B cell (primary cell): ENCODE measurements at regions not wholly inside any gene's neighbourhood (a gene's known extent, or its start where the extent isn't known, plus 50 kb on each side); places are given as distances from the start of the nearest gene placed in this dataset.

Experiments used
- ATAC-seq: fragments of 200-7000 bp; cut with Tn5 transposase; one replicate; pipeline ENCODE4 v1.10.0; 2021; ENCODE audit warnings: low read depth, mild to moderate bottlenecking, moderate number of reproducible peaks, moderate library complexity
- CTCF ChIA-PET: fragments of 350-600 bp; sonication (Branson Sonifier 250); formaldehyde crosslinking; loops from one replicate; lab custom pipeline; 2021; ENCODE audit warnings: antibody characterized with exemption, inconsistent platforms; lab: Charles Lee
- POLR2A ChIA-PET: fragments of 350-600 bp; sonication (Branson Sonifier 250); formaldehyde crosslinking; loops from one replicate; lab custom pipeline; 2021; ENCODE audit warnings: antibody characterized with exemption; lab: Charles Lee
- DNase-seq: peaks from one replicate; pipeline ENCODE4 v3.0.0; 2013
- H2AFZ ChIP-seq: 2 replicates; pipeline ENCODE4 v1.6.1; 2012; ENCODE audit warnings: mild to moderate bottlenecking, low read depth, low read length; ENCODE audit not compliant: insufficient read depth, poor library complexity, severe bottlenecking
- H3K27ac ChIP-seq, 2 donors: 1 replicate in 1 of 2; 2 replicates in 1 of 2; pipeline ENCODE4 v1.5.1; 2012 to 2013; ENCODE audit warnings: low read length in 2 of 2, mild to moderate bottlenecking in 2 of 2, moderate library complexity in 1 of 2
- H3K27me3 ChIP-seq, 4 experiments: fragments of 200-600 bp in 1 of 4; sonication (generic) in 1 of 4; replicated peaks in 1 of 4; 1 replicate in 2 of 4; 2 replicates in 2 of 4; pipeline versions ENCODE4 v1.6.1 to v1.7.0; 2013 to 2016; ENCODE audit warnings: low read length in 3 of 4, mild to moderate bottlenecking in 2 of 4, mixed read lengths in 1 of 4, moderate library complexity in 1 of 4; ENCODE audit not compliant: insufficient read depth in 4 of 4, control insufficient read depth in 3 of 4; ENCODE audit errors: control extremely low read depth in 1 of 4
- H3K36me3 ChIP-seq, 2 experiments: replicated peaks in 1 of 2; 1 replicate in 1 of 2; 2 replicates in 1 of 2; pipeline versions ENCODE4 v1.6.1 to v1.7.1; 2013; ENCODE audit warnings: low read length in 1 of 2; ENCODE audit not compliant: insufficient read depth in 2 of 2, control insufficient read depth in 1 of 2; ENCODE audit errors: control extremely low read depth in 1 of 2, extremely low read depth in 1 of 2
- H3K4me1 ChIP-seq, 2 donors: fragments of 200-600 bp in 1 of 2; sonication (generic) in 1 of 2; 1 replicate in 1 of 2; 2 replicates in 1 of 2; pipeline versions ENCODE4 v1.5.1 to v1.6.1; 2013 to 2017; ENCODE audit warnings: low read length in 2 of 2; ENCODE audit not compliant: control insufficient read depth in 2 of 2, insufficient read depth in 2 of 2
- H3K4me2 ChIP-seq: replicated peaks from 2 replicates; pipeline ENCODE3; 2012; ENCODE audit warnings: mild to moderate bottlenecking, low read depth, low read length; ENCODE audit not compliant: poor library complexity, severe bottlenecking
- H3K4me3 ChIP-seq, 5 experiments: fragments of 200-600 bp in 1 of 5; sonication (generic) in 1 of 5; 1 replicate in 3 of 5; 2 replicates in 2 of 5; pipeline versions ENCODE4 v1.5.1 to v1.7.0; 2011 to 2016; ENCODE audit warnings: low read length in 4 of 5, mild to moderate bottlenecking in 4 of 5, low read depth in 2 of 5, control low read depth in 1 of 5, moderate library complexity in 1 of 5; ENCODE audit not compliant: insufficient read depth in 1 of 5; ENCODE audit errors: control extremely low read depth in 1 of 5, extremely low read depth in 1 of 5
- H3K79me2 ChIP-seq: fragments of 200-600 bp; sonication (generic); one replicate; pipeline ENCODE4 v1.6.0; 2016; ENCODE audit warnings: low read length; ENCODE audit not compliant: control insufficient read depth, insufficient read depth
- H3K9ac ChIP-seq: fragments of 200-600 bp; sonication (generic); 2 replicates; pipeline ENCODE4 v1.6.1; 2017; ENCODE audit warnings: mild to moderate bottlenecking, low read length, moderate library complexity
- H3K9me3 ChIP-seq, 3 donors: one replicate each; pipeline versions ENCODE4 v1.6.1 to v1.7.1; 2013; ENCODE audit warnings: low read length in 2 of 3; ENCODE audit not compliant: control insufficient read depth in 2 of 3, insufficient read depth in 1 of 3; ENCODE audit errors: control extremely low read depth in 1 of 3
- H4K20me1 ChIP-seq: 2 replicates; pipeline ENCODE4 v1.6.0; 2012; ENCODE audit warnings: mild to moderate bottlenecking, low read length; ENCODE audit not compliant: insufficient read depth, control insufficient read depth, poor library complexity, severe bottlenecking
- H3K27ac Mint-ChIP-seq: one replicate; pipeline ENCODE4 v1.8.0; 2021; ENCODE audit warnings: mixed read lengths
- H3K27me3 Mint-ChIP-seq: one replicate; pipeline ENCODE4 v1.8.0; 2021; ENCODE audit warnings: mixed read lengths
- H3K4me1 Mint-ChIP-seq: one replicate; pipeline ENCODE4 v1.8.0; 2021; ENCODE audit warnings: mixed read lengths
- H3K4me3 Mint-ChIP-seq: one replicate; pipeline ENCODE4 v1.8.0; 2021; ENCODE audit warnings: mixed read lengths
- H3K9me3 Mint-ChIP-seq: one replicate; pipeline ENCODE4 v1.8.0; 2022; ENCODE audit warnings: mixed read lengths; ENCODE audit not compliant: insufficient read depth
- EZH2 ChIP-seq: IDR thresholded peaks from 2 replicates; pipeline ENCODE4 v1.6.1; 2012; ENCODE audit warnings: borderline replicate concordance, low read depth, mild to moderate bottlenecking, moderate library complexity, low read length; ENCODE audit not compliant: insufficient read depth, poor library complexity, severe bottlenecking
- WGBS: methylation state at CpG from one replicate; pipeline ENCODE4 v1.1.5; 2013; ENCODE audit warnings: missing lambda C conversion rate; ENCODE audit not compliant: insufficient coverage; 5-methylcytosine and 5-hydroxymethylcytosine counted together
- intact Hi-C: fragments of 100-400 bp; cut with micrococcal nuclease; formaldehyde crosslinking; loops from one replicate; pipeline ENCODE4 v1.10.0; 2022
- TF ChIP-seq, protein P1 (sequence below): fragments of 200-600 bp; IDR thresholded peaks from one replicate; pipeline ENCODE4 v1.8.0; 2022; ENCODE audit warnings: antibody characterized with exemption, mild to moderate bottlenecking

DNA sequence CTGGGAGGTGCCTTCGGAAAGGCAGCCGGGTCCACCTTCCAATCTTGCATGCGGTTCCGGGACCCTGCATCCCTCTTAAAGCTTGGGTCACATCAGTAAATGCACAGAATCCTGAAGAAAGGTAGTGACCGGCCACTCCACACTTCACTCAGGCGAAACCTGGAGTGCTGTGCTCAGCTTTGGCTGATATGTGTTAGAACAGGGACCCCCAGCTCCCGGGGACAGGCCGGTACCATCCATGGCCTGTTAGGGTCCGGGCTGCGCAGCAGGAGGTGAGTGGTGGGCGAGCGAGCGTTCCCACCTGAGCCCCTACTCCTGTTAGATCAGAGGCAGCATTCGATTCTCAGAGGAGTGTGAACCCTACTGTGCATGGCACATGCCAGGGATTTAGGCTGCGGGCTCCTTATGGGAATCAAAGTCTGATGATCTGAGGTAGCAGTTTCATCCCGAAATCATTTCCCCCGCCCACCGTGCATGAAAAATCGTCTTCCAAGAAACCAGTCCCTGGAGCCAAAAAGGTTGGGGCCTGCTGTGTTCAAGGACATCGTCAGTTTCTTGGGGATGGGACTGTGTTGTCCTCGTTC is 143.0 kb downstream of the ERMARD start:
- H3K9me3 ChIP-seq = peaks cover 0 to 47% (median 12%) of the 10 kb centered on the region in 3 donors
- no peak overlapping the region for H3K4me2 ChIP-seq
- no peak overlapping the region for H3K27ac ChIP-seq
- CTCF ChIA-PET = interaction anchor here (0.5 kb wide), 1 partner anchor 445 kb away, joined by 4 read pairs; no protein-coding TSS in a partner anchor
- no peak overlapping the region for H3K9ac ChIP-seq
- Mint-ChIP-seq H3K27me3 (peaks cover 13% of the 10 kb centered on the region), H3K4me3 (no peak overlapping the region), H3K9me3 (peaks cover 4% of the 10 kb centered on the region), H3K4me1 (no peaks in the 10 kb centered on the region), H3K27ac (no peak overlapping the region)
- H3K27me3 ChIP-seq = no peaks in the 10 kb centered on the region
- POLR2A ChIA-PET = no interaction called here
- no peaks in the 10 kb centered on the region for H3K79me2 ChIP-seq
- no peak for DNase-seq
- TF ChIP-seq EZH2 = no peak
- TF ChIP-seq, protein P1, sequence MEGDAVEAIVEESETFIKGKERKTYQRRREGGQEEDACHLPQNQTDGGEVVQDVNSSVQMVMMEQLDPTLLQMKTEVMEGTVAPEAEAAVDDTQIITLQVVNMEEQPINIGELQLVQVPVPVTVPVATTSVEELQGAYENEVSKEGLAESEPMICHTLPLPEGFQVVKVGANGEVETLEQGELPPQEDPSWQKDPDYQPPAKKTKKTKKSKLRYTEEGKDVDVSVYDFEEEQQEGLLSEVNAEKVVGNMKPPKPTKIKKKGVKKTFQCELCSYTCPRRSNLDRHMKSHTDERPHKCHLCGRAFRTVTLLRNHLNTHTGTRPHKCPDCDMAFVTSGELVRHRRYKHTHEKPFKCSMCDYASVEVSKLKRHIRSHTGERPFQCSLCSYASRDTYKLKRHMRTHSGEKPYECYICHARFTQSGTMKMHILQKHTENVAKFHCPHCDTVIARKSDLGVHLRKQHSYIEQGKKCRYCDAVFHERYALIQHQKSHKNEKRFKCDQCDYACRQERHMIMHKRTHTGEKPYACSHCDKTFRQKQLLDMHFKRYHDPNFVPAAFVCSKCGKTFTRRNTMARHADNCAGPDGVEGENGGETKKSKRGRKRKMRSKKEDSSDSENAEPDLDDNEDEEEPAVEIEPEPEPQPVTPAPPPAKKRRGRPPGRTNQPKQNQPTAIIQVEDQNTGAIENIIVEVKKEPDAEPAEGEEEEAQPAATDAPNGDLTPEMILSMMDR = no peak
- intact Hi-C loops = no loop called here
- H2AFZ ChIP-seq = no peak overlapping the region
- no peak overlapping the region for H3K4me3 ChIP-seq
- ATAC-seq = no peak
- H3K4me1 ChIP-seq = no peaks in the 10 kb centered on the region
- no peaks in the 10 kb centered on the region for H4K20me1 ChIP-seq
- H3K36me3 ChIP-seq = no peaks in the 10 kb centered on the region
- 91% methylated on average over 19 of the region's 21 CpGs for WGBS

DNA sequence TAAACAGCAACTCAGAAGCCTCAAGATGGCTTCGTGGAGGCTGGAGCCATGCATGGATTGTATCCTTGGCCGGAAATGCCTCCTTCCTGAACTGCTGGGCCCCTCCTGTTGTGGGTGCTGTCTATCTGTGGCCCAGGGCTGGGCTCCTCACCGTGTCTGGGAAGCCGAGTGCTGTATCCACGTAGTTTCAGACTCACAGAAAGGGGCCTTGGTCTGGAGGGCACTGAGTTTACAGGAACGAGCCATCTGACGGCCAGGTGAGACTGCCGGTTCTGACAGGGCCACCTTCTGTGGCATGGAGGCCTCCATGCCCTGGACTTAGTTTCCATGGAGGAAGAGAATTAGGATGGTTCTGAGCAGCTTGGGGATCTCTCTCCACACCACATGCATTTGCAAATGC is 142.2 kb downstream of the ERMARD start:
- ChIA-PET POLR2A (no interaction called here), CTCF (no interaction called here)
- Histone ChIP-seq H3K4me3 (no peak overlapping the region), H3K27ac (no peak overlapping the region), H3K9ac (no peak overlapping the region), H3K9me3 (peaks cover 0 to 43% (median 12%) of the 10 kb centered on the region in 3 donors), H4K20me1 (no peaks in the 10 kb centered on the region), H3K4me2 (no peak overlapping the region), H3K4me1 (no peaks in the 10 kb centered on the region), H3K79me2 (no peaks in the 10 kb centered on the region), H3K36me3 (no peaks in the 10 kb centered on the region), H3K27me3 (no peaks in the 10 kb centered on the region), H2AFZ (no peak overlapping the region)
- ATAC-seq (no peak), DNase-seq (no peak)
- peaks cover 4% of the 10 kb centered on the region for H3K9me3 Mint-ChIP-seq
- no peak overlapping the region for H3K4me3 Mint-ChIP-seq
- H3K27me3 Mint-ChIP-seq = peaks cover 12% of the 10 kb centered on the region
- 82% methylated on average over 8 of the region's 8 CpGs for WGBS
- intact Hi-C loops = no loop called here
- H3K27ac Mint-ChIP-seq = no peak overlapping the region
- TF ChIP-seq EZH2 = no peak
- TF ChIP-seq, protein P1 = no peak
- H3K4me1 Mint-ChIP-seq = no peaks in the 10 kb centered on the region
